ENCODE measurements at regions not wholly inside any gene's neighbourhood (a gene's known extent, or its start where the extent isn't known, plus 50 kb on each side); places are given as distances from the start of the nearest gene placed in this dataset.

GRCh38 chr18:40222776-40223175 lies 1732.3 kb upstream of the PIK3C3 start:
- Histone ChIP-seq H3K36me3 (ENCODE audit: control insufficient read depth, insufficient read depth, low read length) (no peaks in the 10 kb centered on the region), H3K27me3 (ENCODE audit: control insufficient read depth, insufficient read depth, low read length) (no peaks in the 10 kb centered on the region), H3K4me3 (ENCODE audit: low read depth, low read length) (no peak overlapping the region)
- DNase-seq (ENCODE audit: low read depth) = no peak
- TF ChIP-seq, protein P1, sequence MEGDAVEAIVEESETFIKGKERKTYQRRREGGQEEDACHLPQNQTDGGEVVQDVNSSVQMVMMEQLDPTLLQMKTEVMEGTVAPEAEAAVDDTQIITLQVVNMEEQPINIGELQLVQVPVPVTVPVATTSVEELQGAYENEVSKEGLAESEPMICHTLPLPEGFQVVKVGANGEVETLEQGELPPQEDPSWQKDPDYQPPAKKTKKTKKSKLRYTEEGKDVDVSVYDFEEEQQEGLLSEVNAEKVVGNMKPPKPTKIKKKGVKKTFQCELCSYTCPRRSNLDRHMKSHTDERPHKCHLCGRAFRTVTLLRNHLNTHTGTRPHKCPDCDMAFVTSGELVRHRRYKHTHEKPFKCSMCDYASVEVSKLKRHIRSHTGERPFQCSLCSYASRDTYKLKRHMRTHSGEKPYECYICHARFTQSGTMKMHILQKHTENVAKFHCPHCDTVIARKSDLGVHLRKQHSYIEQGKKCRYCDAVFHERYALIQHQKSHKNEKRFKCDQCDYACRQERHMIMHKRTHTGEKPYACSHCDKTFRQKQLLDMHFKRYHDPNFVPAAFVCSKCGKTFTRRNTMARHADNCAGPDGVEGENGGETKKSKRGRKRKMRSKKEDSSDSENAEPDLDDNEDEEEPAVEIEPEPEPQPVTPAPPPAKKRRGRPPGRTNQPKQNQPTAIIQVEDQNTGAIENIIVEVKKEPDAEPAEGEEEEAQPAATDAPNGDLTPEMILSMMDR (IDR thresholded peaks at IDR 0.05; ENCODE audit: insufficient read depth, low read length, severe bottlenecking) = no peak
- no peak for FAIRE-seq

DNA sequence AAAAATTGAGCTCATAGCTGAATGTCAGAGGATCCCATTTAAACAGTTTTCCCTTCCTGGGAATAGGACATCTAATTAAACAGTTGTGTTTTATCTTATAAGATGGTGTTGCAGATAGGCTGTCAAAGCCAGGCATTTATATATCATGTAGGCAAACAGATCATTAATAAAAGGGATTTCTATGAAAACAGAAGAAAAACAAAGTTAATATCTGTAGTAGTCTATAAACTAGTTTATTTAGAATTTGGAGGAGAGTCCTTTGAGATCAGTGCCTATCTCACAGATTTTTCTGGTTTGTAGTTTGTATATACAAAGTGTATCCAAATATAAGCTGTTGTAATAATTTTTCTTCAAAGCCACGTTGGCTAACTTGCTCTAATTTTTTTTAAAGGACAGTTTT lies 1738.2 kb upstream of the PIK3C3 start:
- TF ChIP-seq, protein P1 (IDR thresholded peaks at IDR 0.05; ENCODE audit: insufficient read depth, low read length, severe bottlenecking) = no peak
- Histone ChIP-seq H3K36me3 (ENCODE audit: control insufficient read depth, insufficient read depth, low read length) (no peaks in the 10 kb centered on the region), H3K4me3 (ENCODE audit: low read depth, low read length) (no peak overlapping the region), H3K27me3 (ENCODE audit: control insufficient read depth, insufficient read depth, low read length) (no peaks in the 10 kb centered on the region)
- DNase-seq (ENCODE audit: low read depth) (no peak), FAIRE-seq (no peak)

- TF ChIP-seq, protein P1 (IDR thresholded peaks at IDR 0.05; ENCODE audit: insufficient read depth, low read length, severe bottlenecking) = no peak
- Histone ChIP-seq H3K36me3 (ENCODE audit: control insufficient read depth, insufficient read depth, low read length) (no peaks in the 10 kb centered on the region), H3K4me3 (ENCODE audit: low read depth, low read length) (no peak overlapping the region), H3K27me3 (ENCODE audit: control insufficient read depth, insufficient read depth, low read length) (no peaks in the 10 kb centered on the region)
- DNase-seq (ENCODE audit: low read depth) (peak; percentile 95), FAIRE-seq (no peak)
These were observed 1739.1 kb upstream of the PIK3C3 start for GRCh38 chr18:40215979-40216378.

DNA sequence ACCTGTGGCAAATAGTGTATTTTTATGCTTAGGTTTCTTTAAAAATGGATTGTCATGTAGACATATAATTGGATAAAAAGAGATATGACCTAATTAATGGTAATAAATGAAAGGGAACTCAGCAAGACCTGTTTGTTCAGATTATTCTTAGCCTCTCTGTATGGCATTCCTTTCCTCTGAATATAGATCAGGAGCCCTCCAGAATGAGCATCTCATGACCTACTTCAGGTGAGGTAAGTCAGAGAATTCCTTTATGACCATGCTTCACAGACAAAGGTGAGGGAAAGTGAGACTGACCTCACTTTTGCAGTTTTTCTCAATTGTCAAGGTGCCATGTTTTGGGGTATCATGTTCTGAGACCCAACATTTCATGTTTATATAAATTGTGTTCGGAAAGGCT lies 1744.3 kb upstream of the PIK3C3 start:
- Histone ChIP-seq H3K27me3 (ENCODE audit: control insufficient read depth, insufficient read depth, low read length) (no peaks in the 10 kb centered on the region), H3K4me3 (ENCODE audit: low read depth, low read length) (no peak overlapping the region), H3K36me3 (ENCODE audit: control insufficient read depth, insufficient read depth, low read length) (no peaks in the 10 kb centered on the region)
- DNase-seq (ENCODE audit: low read depth) (peak; percentile 82), FAIRE-seq (no peak)
- TF ChIP-seq, protein P1 (IDR thresholded peaks at IDR 0.05; ENCODE audit: insufficient read depth, low read length, severe bottlenecking) = no peak

- no peak for FAIRE-seq
- Histone ChIP-seq H3K36me3 (ENCODE audit: control insufficient read depth, insufficient read depth, low read length) (no peaks in the 10 kb centered on the region), H3K4me3 (ENCODE audit: low read depth, low read length) (no peak overlapping the region), H3K27me3 (ENCODE audit: control insufficient read depth, insufficient read depth, low read length) (no peaks in the 10 kb centered on the region)
- no peak for DNase-seq (ENCODE audit: low read depth)
- TF ChIP-seq, protein P1 (IDR thresholded peaks at IDR 0.05; ENCODE audit: insufficient read depth, low read length, severe bottlenecking) = no peak
These were observed 1746.1 kb upstream of the PIK3C3 start for GRCh38 chr18:40208958-40209357.

GRCh38 chr18:40197711-40198110 lies 1757.3 kb upstream of the PIK3C3 start:
- no peak for FAIRE-seq
- DNase-seq (ENCODE audit: low read depth) = no peak
- no peak overlapping the region for H3K4me3 ChIP-seq (ENCODE audit: low read depth, low read length)
- no peaks in the 10 kb centered on the region for H3K36me3 ChIP-seq (ENCODE audit: control insufficient read depth, insufficient read depth, low read length)
- TF ChIP-seq, protein P1 (IDR thresholded peaks at IDR 0.05; ENCODE audit: insufficient read depth, low read length, severe bottlenecking) = no peak
- no peaks in the 10 kb centered on the region for H3K27me3 ChIP-seq (ENCODE audit: control insufficient read depth, insufficient read depth, low read length)

All from bronchial epithelial cell (primary cell).